Stimulated activated CD4-positive, alpha-beta T cell treated with anti-CD3 and anti-CD28 coated beads, Interleukin-15, amount 100 ng/mL, for 24 hours (primary cell): ENCODE measurements at regions not wholly inside any gene's neighbourhood (a gene's known extent, or its start where the extent isn't known, plus 50 kb on each side); places are given as distances from the start of the nearest gene placed in this dataset.

Source experiments
- DNase-seq: peaks from one replicate; pipeline ENCODE4 v3.0.0-alpha.2; 2020

GRCh38 chr3:46112984-46113383 lies 85.7 kb upstream of the XCR1 start:
- no peak for DNase-seq

- DNase-seq = no peak
These were observed 85.0 kb upstream of the XCR1 start for GRCh38 chr3:46112296-46112695.

- DNase-seq = no peak
These were observed 83.6 kb upstream of the XCR1 start for GRCh38 chr3:46110701-46111493.

- DNase-seq = no peak
These were observed 80.4 kb upstream of the XCR1 start for GRCh38 chr3:46107682-46108081.

- DNase-seq = no peak
These were observed 78.1 kb upstream of the XCR1 start for GRCh38 chr3:46105306-46105919.

GRCh38 chr3:46104706-46105105 lies 77.4 kb upstream of the XCR1 start:
- DNase-seq = no peak

- no peak for DNase-seq
These were observed 75.5 kb upstream of the XCR1 start for GRCh38 chr3:46102780-46103130.

- DNase-seq = peak; percentile 20
These were observed 74.9 kb upstream of the XCR1 start for GRCh38 chr3:46102059-46102779.

GRCh38 chr3:46100812-46101211 lies 73.5 kb upstream of the XCR1 start:
- no peak for DNase-seq

- DNase-seq = peak; percentile 62
These were observed 71.1 kb upstream of the XCR1 start for GRCh38 chr3:46098319-46098761.

- DNase-seq = peak; percentile 64
These were observed 70.5 kb upstream of the XCR1 start for GRCh38 chr3:46097691-46098241.

GRCh38 chr3:46096781-46097180 lies 69.5 kb upstream of the XCR1 start:
- no peak for DNase-seq

- DNase-seq = no peak
These were observed 69.1 kb upstream of the XCR1 start for GRCh38 chr3:46096336-46096735.

GRCh38 chr3:46095307-46095706 lies 68.0 kb upstream of the XCR1 start:
- DNase-seq = no peak

- DNase-seq = no peak
These were observed 67.2 kb upstream of the XCR1 start for GRCh38 chr3:46094506-46094905.

- no peak for DNase-seq
These were observed 66.7 kb upstream of the XCR1 start for GRCh38 chr3:46093966-46094365.

GRCh38 chr3:46093327-46093942 lies 66.2 kb upstream of the XCR1 start:
- DNase-seq = no peak

- DNase-seq = no peak
These were observed 65.4 kb upstream of the XCR1 start for GRCh38 chr3:46092702-46093080.

- DNase-seq = no peak
These were observed 64.7 kb upstream of the XCR1 start for GRCh38 chr3:46091741-46092701.

- no peak for DNase-seq
These were observed 63.8 kb upstream of the XCR1 start for GRCh38 chr3:46091046-46091445.

GRCh38 chr3:46090161-46090591 lies 62.9 kb upstream of the XCR1 start:
- DNase-seq = peak; percentile 42
